Endodermal cell (in vitro differentiated cells): ENCODE measurements at regions not wholly inside any gene's neighbourhood (a gene's known extent, or its start where the extent isn't known, plus 50 kb on each side); places are given as distances from the start of the nearest gene placed in this dataset.

ENCODE experiments used
- DNase-seq: peaks from one replicate; pipeline ENCODE4 v3.0.0-alpha.2; 2017
- H3K27ac ChIP-seq: 2 replicates; pipeline ENCODE4 v1.5.1; 2013; ENCODE audit warnings: mild to moderate bottlenecking, low read depth, low read length, moderate library complexity
- H3K27me3 ChIP-seq: 2 replicates; pipeline ENCODE4 v1.6.1; 2013; ENCODE audit warnings: mild to moderate bottlenecking, low read length, moderate library complexity; ENCODE audit not compliant: insufficient read depth, control insufficient read depth, poor library complexity, severe bottlenecking
- H3K36me3 ChIP-seq: 2 replicates; pipeline ENCODE4 v1.7.0; 2013; ENCODE audit warnings: mild to moderate bottlenecking, low read length, moderate library complexity; ENCODE audit not compliant: control insufficient read depth, insufficient read depth
- H3K4me1 ChIP-seq: one replicate; pipeline ENCODE4 v1.7.0; 2013; ENCODE audit warnings: low read length; ENCODE audit not compliant: control insufficient read depth, insufficient read depth
- H3K4me3 ChIP-seq: 2 replicates; pipeline ENCODE4 v1.5.1; 2013; ENCODE audit warnings: mild to moderate bottlenecking, low read length, moderate library complexity
- H3K9ac ChIP-seq: 2 replicates; pipeline ENCODE4 v1.6.1; 2013; ENCODE audit warnings: mild to moderate bottlenecking, low read length, moderate library complexity; ENCODE audit not compliant: poor library complexity, severe bottlenecking; ENCODE audit errors: extremely low read depth
- H3K9me3 ChIP-seq: 2 replicates; pipeline ENCODE4 v1.6.1; 2013; ENCODE audit warnings: mild to moderate bottlenecking, low read length, moderate library complexity; ENCODE audit not compliant: control insufficient read depth
- H3K27ac Mint-ChIP-seq: 2 replicates; pipeline ENCODE4 v1.8.0; 2020; ENCODE audit warnings: mixed read lengths
- H3K27me3 Mint-ChIP-seq: 2 replicates; pipeline ENCODE4 v1.8.0; 2021; ENCODE audit warnings: mild to moderate bottlenecking, mixed read lengths; ENCODE audit not compliant: insufficient read depth
- H3K36me3 Mint-ChIP-seq: 2 replicates; pipeline ENCODE4 v1.8.0; 2020; ENCODE audit warnings: low read depth, mixed read lengths
- H3K4me1 Mint-ChIP-seq: 2 replicates; pipeline ENCODE4 v1.8.0; 2020; ENCODE audit warnings: mixed read lengths
- H3K4me3 Mint-ChIP-seq: 2 replicates; pipeline ENCODE4 v1.8.0; 2020; ENCODE audit warnings: mild to moderate bottlenecking, moderate library complexity, mixed read lengths
- H3K9me3 Mint-ChIP-seq: 2 replicates; pipeline ENCODE4 v1.8.0; 2020; ENCODE audit warnings: mild to moderate bottlenecking, mixed read lengths
- CTCF ChIP-seq: fragments of 200-600 bp; sonication (generic); conservative IDR thresholded peaks from 2 replicates; pipeline ENCODE4 v1.5.0; 2021; ENCODE audit warnings: antibody characterized with exemption, mild to moderate bottlenecking
- WGBS, 2 experiments: methylation state at CpG; one replicate each; pipeline versions ENCODE4 v1.1.5 to v1.1.7; 2013; ENCODE audit warnings: missing lambda C conversion rate in 2 of 2, mixed read lengths in 1 of 2; ENCODE audit not compliant: insufficient coverage in 1 of 2, insufficient read length in 1 of 2; 5-methylcytosine and 5-hydroxymethylcytosine counted together

GRCh38 chr3:95717048-95717447, 1097.3 kb upstream of the EPHA6 start:
- no peak overlapping the region for H3K4me3 Mint-ChIP-seq
- TF ChIP-seq CTCF = no peak
- no peaks in the 10 kb centered on the region for H3K36me3 ChIP-seq
- no peak for DNase-seq
- H3K9ac ChIP-seq = no peak overlapping the region
- H3K4me3 ChIP-seq = no peak overlapping the region
- H3K9me3 Mint-ChIP-seq = no peaks in the 10 kb centered on the region
- H3K9me3 ChIP-seq = no peaks in the 10 kb centered on the region
- H3K4me1 ChIP-seq = peaks cover 3% of the 10 kb centered on the region
- no peaks in the 10 kb centered on the region for H3K36me3 Mint-ChIP-seq
- no peaks in the 10 kb centered on the region for H3K27me3 Mint-ChIP-seq
- H3K27ac Mint-ChIP-seq = no peak overlapping the region
- H3K4me1 Mint-ChIP-seq = peaks cover 2% of the 10 kb centered on the region
- H3K27ac ChIP-seq = no peak overlapping the region
- no peaks in the 10 kb centered on the region for H3K27me3 ChIP-seq

- Mint-ChIP-seq H3K4me1 (peaks cover 2% of the 10 kb centered on the region), H3K27ac (no peak overlapping the region), H3K4me3 (no peak overlapping the region), H3K9me3 (no peaks in the 10 kb centered on the region), H3K36me3 (no peaks in the 10 kb centered on the region), H3K27me3 (no peaks in the 10 kb centered on the region)
- peaks cover 3% of the 10 kb centered on the region for H3K4me1 ChIP-seq
- no peak overlapping the region for H3K9ac ChIP-seq
- DNase-seq = no peak
- H3K27ac ChIP-seq = no peak overlapping the region
- H3K9me3 ChIP-seq = no peaks in the 10 kb centered on the region
- H3K27me3 ChIP-seq = no peaks in the 10 kb centered on the region
- no peak overlapping the region for H3K4me3 ChIP-seq
- no peak for TF ChIP-seq CTCF
- H3K36me3 ChIP-seq = no peaks in the 10 kb centered on the region
Observed at GRCh38 chr3:95718168-95718567, 1096.2 kb upstream of the EPHA6 start.

GRCh38 chr3:95719481-95719880, 1094.9 kb upstream of the EPHA6 start:
- Mint-ChIP-seq H3K4me1 (peaks cover 2% of the 10 kb centered on the region), H3K4me3 (no peak overlapping the region), H3K27me3 (no peaks in the 10 kb centered on the region), H3K27ac (no peak overlapping the region), H3K36me3 (no peaks in the 10 kb centered on the region), H3K9me3 (no peaks in the 10 kb centered on the region)
- WGBS, 2 experiments = 97% methylated on average over 4 of the region's 4 CpGs; no CpG with 5 or more reads in 1 of the 2 experiments
- Histone ChIP-seq H3K4me3 (no peak overlapping the region), H3K4me1 (peaks cover 3% of the 10 kb centered on the region), H3K9ac (no peak overlapping the region), H3K27me3 (no peaks in the 10 kb centered on the region), H3K27ac (no peak overlapping the region), H3K36me3 (no peaks in the 10 kb centered on the region), H3K9me3 (no peaks in the 10 kb centered on the region)
- no peak for DNase-seq
- no peak for TF ChIP-seq CTCF
